Heart left ventricle (tissue), 16 donors: ENCODE measurements at regions not wholly inside any gene's neighbourhood (a gene's known extent, or its start where the extent isn't known, plus 50 kb on each side); places are given as distances from the start of the nearest gene placed in this dataset.
"Not testable (repeated sequence)": the region's sequence is repeated elsewhere in the genome, so short reads cannot be mapped to it uniquely, and the experiment has no call there.

Source experiments
- ATAC-seq, 4 donors: fragments of 200-7000 bp; cut with Tn5 transposase; one replicate each; pipeline ENCODE4 v1.9.1; 2020 to 2022; ENCODE audit warnings: moderate library complexity in 4 of 4, mild to moderate bottlenecking in 3 of 4, moderate number of reproducible peaks in 1 of 4
- DNase-seq, 5 donors: peaks; one replicate each; pipeline ENCODE4 v3.0.0-alpha.2; 2020
- H3K27ac ChIP-seq, 12 donors: fragments of 200-600 bp; sonication (generic) in 4 of 12; one replicate each; pipeline versions ENCODE4 v1.5.0 to v1.8.0; 2016 to 2022; ENCODE audit warnings: mild to moderate bottlenecking in 2 of 12
- H3K27me3 ChIP-seq, 9 donors: fragments of 200-600 bp; sonication (generic) in 2 of 9; one replicate each; pipeline versions ENCODE4 v1.5.1 to v1.8.0; 2016 to 2022; ENCODE audit warnings: mild to moderate bottlenecking in 3 of 9
- H3K36me3 ChIP-seq, 9 donors: fragments of 200-600 bp; sonication (generic) in 2 of 9; one replicate each; pipeline versions ENCODE4 v1.5.0 to v1.8.0; 2018 to 2022; ENCODE audit warnings: mild to moderate bottlenecking in 2 of 9
- H3K4me1 ChIP-seq, 12 donors: fragments of 200-600 bp; sonication (generic) in 4 of 12; one replicate each; pipeline versions ENCODE4 v1.5.0 to v1.8.0; 2016 to 2022; ENCODE audit warnings: mild to moderate bottlenecking in 3 of 12
- H3K4me3 ChIP-seq, 12 donors: fragments of 200-600 bp; sonication (generic) in 4 of 12; one replicate each; pipeline versions ENCODE4 v1.5.0 to v1.8.0; 2017 to 2022; ENCODE audit warnings: mild to moderate bottlenecking in 9 of 12, moderate library complexity in 4 of 12
- H3K9me3 ChIP-seq, 12 donors: fragments of 200-600 bp; sonication (generic) in 4 of 12; one replicate each; pipeline versions ENCODE4 v1.5.0 to v1.8.0; 2016 to 2022; ENCODE audit warnings: mild to moderate bottlenecking in 1 of 12
- POLR2A ChIP-seq, 2 donors: fragments of 450-650 bp; IDR thresholded peaks; one replicate each; pipeline ENCODE4 v1.6.1; 2017; ENCODE audit warnings: antibody characterized with exemption in 2 of 2, mild to moderate bottlenecking in 2 of 2, moderate library complexity in 2 of 2
- WGBS, 4 donors: extraction: QIAGEN DNeasy Blood & Tissue Kit in 2 of 4; methylation state at CpG; one replicate each; pipeline versions ENCODE4 v1.1.5 to v1.1.7; 2013 to 2018; 5-methylcytosine and 5-hydroxymethylcytosine counted together
- intact Hi-C, 10 donors: fragments of 100-400 bp; cut with DNase I; formaldehyde crosslinking; loops; one replicate each; pipeline versions ENCODE4 v1.11.1 to v1.14.2; 2022
- TF ChIP-seq, protein P1 (sequence below), 12 donors: fragments of 200-600 bp; sonication (generic) in 4 of 12; IDR thresholded peaks; one replicate each; pipeline versions ENCODE4 v1.5.0 to v1.8.0; 2018 to 2022; ENCODE audit warnings: antibody characterized with exemption in 12 of 12, mild to moderate bottlenecking in 5 of 12
- donor health status: ischemic (EF 13 %, LVEDD 7.1; RV severe dilation, severe dysfunction).
- donor health status: healthy with polysubstance abuse.
- donor health status: DM: no; HTN: yes; CAD: no.
- donor health status: DM: no; HTN: no; CAD: no.
- donor health status: ischemic (EF 25% LVEDD 6.9; RV normal size, moderate dysfunction).
- donor health status: ischemic (EF 25% LVEDD 5.7; RV mildly dilated, moderate dysfunction).
- donor health status: healthy.
- donor health status: DM: yes; HTN: yes; CAD: no.
- donor health status: ischemic (EF 35%, LVEDD 5.7; RV mildly dilated, moderate dysfunction).
- donor health status: nonischemic (EF 11% LVEDD 7.7; RV severe dilation, severe dysfunction).
- donor health status: DM: yes; HTN: yes; CAD: no.
- donor health status: PGD.
- donor health status: ischemic (EF 29% LVEDD 5.4; RV normal size, mild dysfunction).
- donor health status: nonischemic (EF 23%, LVEDD 6.1; RV moderate dilation, normal function).

DNA sequence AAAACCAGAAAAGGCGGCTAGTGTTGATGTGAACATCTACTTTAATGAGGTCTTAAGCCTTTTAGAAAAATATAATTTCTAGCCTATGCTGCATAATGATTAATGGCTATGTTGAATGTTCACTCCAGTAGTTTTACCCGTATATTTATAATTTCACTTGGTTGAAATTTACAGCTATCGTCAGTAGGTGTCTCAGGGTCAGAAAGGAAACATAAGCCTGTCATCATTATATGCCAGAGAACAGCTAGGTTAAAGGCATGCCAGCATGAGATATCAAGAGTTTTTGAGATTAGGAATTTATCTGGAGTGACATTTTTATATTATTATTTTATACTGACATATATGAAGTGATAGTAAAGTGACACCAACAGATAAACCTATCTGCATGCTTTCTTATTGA is 904.1 kb downstream of the OTOL1 start:
- Histone ChIP-seq H3K36me3 (no peaks in the 10 kb centered on the region), H3K9me3 (peaks cover 0 to 14% (median 0%) of the 10 kb centered on the region in 12 donors), H3K4me3 (no peak overlapping the region), H3K27me3 (no peaks in the 10 kb centered on the region), H3K4me1 (no peaks in the 10 kb centered on the region), H3K27ac (no peak overlapping the region)
- intact Hi-C loops = no loop called here
- DNase-seq (no peak), ATAC-seq (no peak)
- 14 to 36% (median 20%) methylated on average over 3 of the region's 3 CpGs for WGBS, 4 donors
- no peak for TF ChIP-seq POLR2A (IDR thresholded peaks at IDR 0.05)
- TF ChIP-seq, protein P1, sequence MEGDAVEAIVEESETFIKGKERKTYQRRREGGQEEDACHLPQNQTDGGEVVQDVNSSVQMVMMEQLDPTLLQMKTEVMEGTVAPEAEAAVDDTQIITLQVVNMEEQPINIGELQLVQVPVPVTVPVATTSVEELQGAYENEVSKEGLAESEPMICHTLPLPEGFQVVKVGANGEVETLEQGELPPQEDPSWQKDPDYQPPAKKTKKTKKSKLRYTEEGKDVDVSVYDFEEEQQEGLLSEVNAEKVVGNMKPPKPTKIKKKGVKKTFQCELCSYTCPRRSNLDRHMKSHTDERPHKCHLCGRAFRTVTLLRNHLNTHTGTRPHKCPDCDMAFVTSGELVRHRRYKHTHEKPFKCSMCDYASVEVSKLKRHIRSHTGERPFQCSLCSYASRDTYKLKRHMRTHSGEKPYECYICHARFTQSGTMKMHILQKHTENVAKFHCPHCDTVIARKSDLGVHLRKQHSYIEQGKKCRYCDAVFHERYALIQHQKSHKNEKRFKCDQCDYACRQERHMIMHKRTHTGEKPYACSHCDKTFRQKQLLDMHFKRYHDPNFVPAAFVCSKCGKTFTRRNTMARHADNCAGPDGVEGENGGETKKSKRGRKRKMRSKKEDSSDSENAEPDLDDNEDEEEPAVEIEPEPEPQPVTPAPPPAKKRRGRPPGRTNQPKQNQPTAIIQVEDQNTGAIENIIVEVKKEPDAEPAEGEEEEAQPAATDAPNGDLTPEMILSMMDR (IDR thresholded peaks at IDR 0.05) = no peak

GRCh38 chr3:162411556-162411955 is 914.9 kb downstream of the OTOL1 start:
- H3K9me3 ChIP-seq, H3K4me3 ChIP-seq, H3K36me3 ChIP-seq, H3K27ac ChIP-seq, DNase-seq, H3K4me1 ChIP-seq, H3K27me3 ChIP-seq, intact Hi-C loops, ATAC-seq: not testable (repeated sequence)
- 77 to 91% (median 91%) methylated on average over 12 to 20 of the region's 23 CpGs for WGBS, 4 donors

DNA sequence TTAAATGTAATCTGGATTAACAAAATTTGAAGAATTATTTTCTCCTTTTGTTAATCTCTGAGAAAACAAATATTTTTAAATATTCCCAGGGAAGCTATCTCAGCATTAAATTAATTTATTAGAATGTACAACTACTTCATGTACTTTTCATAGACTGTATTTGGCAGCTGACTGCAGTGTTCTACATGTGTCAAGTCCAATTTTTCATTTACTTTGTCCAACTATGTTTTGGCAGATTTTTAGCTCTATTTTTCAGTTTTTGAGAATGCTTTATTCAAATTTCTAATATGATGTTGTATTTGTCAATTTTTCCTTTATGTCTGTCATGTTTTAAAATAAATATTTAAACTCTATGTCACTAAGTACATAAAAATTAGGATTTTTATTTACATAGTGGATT is 925.1 kb downstream of the OTOL1 start:
- Histone ChIP-seq H3K4me3 (no peak overlapping the region), H3K4me1 (no peaks in the 10 kb centered on the region), H3K36me3 (no peaks in the 10 kb centered on the region), H3K27ac (no peak overlapping the region), H3K9me3 (no peaks in the 10 kb centered on the region), H3K27me3 (no peaks in the 10 kb centered on the region)
- DNase-seq (no peak), ATAC-seq (no peak)
- intact Hi-C loops = no loop called here
- TF ChIP-seq, protein P1 (IDR thresholded peaks at IDR 0.05) = no peak
- no peak for TF ChIP-seq POLR2A (IDR thresholded peaks at IDR 0.05)

- Histone ChIP-seq H3K4me1 (no peaks in the 10 kb centered on the region), H3K36me3 (no peaks in the 10 kb centered on the region), H3K27ac (no peak overlapping the region), H3K9me3 (peaks cover 0 to 7% (median 0%) of the 10 kb centered on the region in 12 donors), H3K27me3 (no peaks in the 10 kb centered on the region), H3K4me3 (no peak overlapping the region)
- ATAC-seq (no peak), DNase-seq (no peak)
- WGBS, 4 donors = 42 to 61% (median 44%) methylated on average over 2 of the region's 2 CpGs
- intact Hi-C loops = no loop called here
- no peak for TF ChIP-seq POLR2A (IDR thresholded peaks at IDR 0.05)
- TF ChIP-seq, protein P1 (IDR thresholded peaks at IDR 0.05) = no peak
These were observed 931.6 kb downstream of the OTOL1 start for GRCh38 chr3:162428192-162428591.

DNA sequence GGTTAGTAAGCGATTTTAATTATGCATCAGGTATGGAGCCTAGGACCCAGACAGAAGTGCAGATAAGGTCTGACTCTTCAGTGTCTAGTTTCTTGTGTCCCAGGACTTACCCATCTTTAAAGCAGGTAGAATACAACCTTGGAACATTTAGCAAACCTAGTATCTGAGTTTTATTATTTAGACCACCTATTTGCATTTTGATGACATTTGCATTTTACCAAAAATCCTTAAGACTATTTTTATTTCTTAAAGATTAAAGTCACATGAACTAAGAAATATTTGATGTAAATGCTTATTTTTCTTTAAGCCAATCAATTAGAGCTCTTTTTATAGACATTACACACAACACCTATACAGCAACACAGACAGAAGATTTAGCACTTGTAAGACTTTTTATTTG is 939.1 kb downstream of the OTOL1 start:
- intact Hi-C loops = no loop called here
- no peak overlapping the region for H3K27ac ChIP-seq
- H3K4me3 ChIP-seq = no peak overlapping the region
- ATAC-seq (no peak), DNase-seq (no peak)
- 87 to 93% (median 91%) methylated on average over 1 of the region's 1 CpG for WGBS, 4 donors
- H3K9me3 ChIP-seq = peaks cover 0 to 5% (median 0%) of the 10 kb centered on the region in 12 donors
- no peaks in the 10 kb centered on the region for H3K4me1 ChIP-seq
- no peak for TF ChIP-seq POLR2A (IDR thresholded peaks at IDR 0.05)
- TF ChIP-seq, protein P1 (IDR thresholded peaks at IDR 0.05) = no peak
- H3K36me3 ChIP-seq = no peaks in the 10 kb centered on the region
- no peaks in the 10 kb centered on the region for H3K27me3 ChIP-seq
